Endometrial microvascular endothelial cells (primary cell): ENCODE measurements at regions not wholly inside any gene's neighbourhood (a gene's known extent, or its start where the extent isn't known, plus 50 kb on each side); places are given as distances from the start of the nearest gene placed in this dataset.

ENCODE experiments used
- in situ Hi-C: cut with HindIII; loops from 2 replicates; pipeline ENCODE4 v1.10.0; 2017; ENCODE audit warnings: low sequenced_read_pairs, low pct_unique_long_range_greater_than_20kb; ENCODE audit errors: inconsistent ontology term

DNA sequence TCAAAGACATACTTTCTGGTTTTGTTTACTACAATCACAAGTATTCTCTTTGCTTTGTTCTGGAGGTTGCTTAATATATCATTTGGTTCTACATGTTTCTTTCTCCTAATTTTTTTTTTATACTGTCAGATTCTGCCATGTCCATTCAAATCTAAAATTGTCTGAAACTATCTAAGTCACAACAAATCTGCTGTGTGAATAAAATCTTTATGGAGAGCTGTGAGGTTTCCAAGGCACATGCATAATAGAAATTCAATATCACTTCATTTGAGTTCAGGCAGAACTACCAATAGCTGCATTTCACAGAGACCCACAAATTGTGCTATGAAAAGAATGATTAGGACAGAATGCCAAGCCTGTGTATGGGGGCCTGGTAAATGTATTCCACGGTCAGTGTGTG, 346.9 kb upstream of the ARRDC3 start:
- in situ Hi-C loops: no loop called here

DNA sequence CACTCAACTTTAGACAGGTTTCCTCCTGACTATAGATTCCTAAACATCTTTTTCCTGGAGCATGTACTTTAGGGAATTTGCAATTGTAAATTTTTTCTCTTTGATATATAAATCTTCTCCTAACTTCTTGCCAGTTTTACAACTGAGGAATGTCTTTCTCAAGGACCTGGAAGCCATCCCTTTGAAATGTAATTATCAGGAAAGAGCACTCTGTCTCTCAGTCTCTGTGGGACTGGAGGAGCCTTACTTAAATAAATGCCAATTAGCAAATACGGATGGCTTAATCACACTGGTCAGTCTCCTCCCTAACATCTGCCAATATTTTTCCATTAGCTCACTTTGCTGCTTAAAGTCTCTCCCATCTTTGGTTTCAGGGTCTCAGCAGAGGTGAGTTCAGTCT, 344.3 kb upstream of the ARRDC3 start:
- in situ Hi-C loops: no loop called here

DNA sequence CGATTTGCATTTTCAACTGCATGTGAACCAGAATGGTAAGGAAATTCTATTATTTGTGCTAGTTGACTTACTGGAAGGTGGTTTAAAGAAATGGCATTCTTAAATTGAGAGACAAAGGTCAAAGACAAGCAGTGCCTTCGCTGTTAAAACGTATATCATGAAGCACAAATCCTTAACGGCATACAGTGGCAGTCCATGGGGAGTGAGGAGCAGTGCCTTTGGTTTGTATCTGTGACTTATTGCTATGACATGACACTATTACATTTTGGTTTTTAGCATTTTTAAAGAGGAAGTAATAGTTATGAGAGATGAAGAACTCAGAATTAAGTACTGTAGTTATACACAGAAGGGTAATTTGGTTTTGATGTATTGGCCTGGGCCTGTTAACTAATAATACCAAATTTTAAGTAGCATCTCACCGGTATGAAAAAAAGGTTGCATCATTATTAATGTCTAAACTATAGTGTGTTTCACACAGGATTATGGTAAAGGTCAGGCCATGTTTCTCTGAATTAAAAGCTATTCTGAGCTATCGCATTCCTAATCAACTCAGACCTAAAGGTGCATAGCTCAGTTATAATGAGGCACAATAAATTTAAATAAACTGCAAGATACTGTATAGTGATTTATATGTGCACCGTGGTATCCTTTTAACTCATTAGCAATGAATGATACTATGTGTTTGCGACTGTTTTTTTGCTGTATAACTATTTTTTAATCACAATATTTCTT, 339.8 kb upstream of the ARRDC3 start:
- in situ Hi-C loops: no loop called here

DNA sequence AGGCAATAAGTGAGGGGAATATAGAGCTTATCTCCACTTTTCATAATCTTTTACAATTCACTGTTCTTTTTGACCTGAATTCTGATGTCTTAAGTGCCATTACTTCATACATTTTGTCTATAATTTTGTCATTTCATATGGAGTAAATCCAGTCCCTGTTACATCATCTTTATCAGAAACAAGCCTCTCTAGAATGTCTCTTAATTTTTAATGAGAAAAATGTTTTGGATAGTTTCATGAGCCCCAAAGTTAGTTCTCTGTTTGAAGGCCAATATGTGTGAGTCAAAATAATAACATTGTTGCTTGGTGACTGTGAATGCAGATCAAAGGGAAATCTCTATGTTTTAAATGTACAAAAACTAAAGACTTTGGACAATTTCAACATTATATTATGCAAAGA, 329.6 kb upstream of the ARRDC3 start:
- in situ Hi-C loops: no loop called here

DNA sequence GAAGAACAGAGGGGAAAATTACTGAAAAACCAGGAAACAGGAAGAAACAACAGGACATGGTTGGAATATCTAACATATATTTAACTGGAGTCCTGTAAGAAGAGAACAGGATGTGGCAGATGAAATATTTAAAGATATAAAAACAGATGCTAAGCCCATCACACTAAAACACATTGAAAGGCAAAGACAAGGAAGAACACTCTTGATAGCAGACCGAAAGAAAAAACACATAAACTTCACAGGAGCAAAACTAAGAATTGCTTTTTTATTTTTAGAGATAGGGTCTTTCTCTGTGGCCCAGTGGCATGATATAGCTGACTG, 324.4 kb upstream of the ARRDC3 start:
- in situ Hi-C loops: no loop called here

DNA sequence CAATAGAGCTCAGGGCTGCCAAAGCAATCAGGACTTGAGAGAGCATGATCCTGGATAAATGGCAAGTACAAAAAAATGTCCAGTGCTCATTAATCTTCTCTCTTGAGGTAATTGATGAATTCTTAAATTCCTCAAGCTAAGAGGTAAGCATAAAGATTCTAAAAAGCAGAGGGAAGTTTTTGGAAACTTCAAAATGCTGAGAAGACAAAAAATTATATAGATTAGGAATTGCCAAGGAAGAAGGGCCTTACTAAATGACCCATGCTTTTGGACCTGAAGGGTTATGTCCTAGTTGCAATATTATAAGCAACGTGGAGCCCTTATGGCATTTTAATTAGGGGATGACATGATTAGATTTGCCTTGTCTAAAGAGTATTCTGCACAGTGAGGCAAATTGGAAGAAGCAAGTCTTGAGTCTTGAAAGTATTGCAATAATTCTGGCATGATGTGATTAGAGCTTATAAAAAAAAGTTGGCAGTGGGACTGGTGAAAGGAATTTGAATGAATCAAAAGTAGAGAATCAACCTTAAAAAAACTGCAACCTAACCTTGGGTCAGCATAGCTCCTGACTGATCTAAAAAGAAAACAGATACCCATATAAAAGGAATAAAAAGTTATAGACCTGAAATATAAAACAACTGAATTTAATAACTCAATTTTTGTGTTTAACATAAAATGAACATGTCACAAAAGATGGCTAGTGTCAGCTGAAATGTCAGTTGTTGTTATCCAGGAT, 323.8 kb upstream of the ARRDC3 start:
- in situ Hi-C loops: no loop called here

DNA sequence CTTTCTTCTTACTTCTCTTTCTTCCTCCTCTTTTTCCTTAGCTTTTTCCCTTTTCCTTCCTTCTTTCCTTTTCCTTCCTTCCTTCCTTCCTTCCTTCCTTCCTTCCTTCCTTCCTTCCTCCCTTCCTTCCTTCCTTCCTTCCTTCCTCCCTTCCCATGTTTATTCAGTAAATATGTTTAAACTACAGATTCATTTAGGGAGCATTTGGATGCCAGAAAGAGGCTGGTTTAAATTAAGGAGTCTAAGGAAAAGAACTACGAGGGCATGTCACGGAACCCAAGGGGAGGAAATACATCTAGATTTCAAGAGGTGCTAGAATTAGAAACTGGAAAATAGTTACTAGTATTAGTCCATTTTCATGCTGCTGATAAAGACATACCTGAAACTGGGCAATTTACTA, 320.0 kb upstream of the ARRDC3 start:
- in situ Hi-C loops: no loop called here

DNA sequence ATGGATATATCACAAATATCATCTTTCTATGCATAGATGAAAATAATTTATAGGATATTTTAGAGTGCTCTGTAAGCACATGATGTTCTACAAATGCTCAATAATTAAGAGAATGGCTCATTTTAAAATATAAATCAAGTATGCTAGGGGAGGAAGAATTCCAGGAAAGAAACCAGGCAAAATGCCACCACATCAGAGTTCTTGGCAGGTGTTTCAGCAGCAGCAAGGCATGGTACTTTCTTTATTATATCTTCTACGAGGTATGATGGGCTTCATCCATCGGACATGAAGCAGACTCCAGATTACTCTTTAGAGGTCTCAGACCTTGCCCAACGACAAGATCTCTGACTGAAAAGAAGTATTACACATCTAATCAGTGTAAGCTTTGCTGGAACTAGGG, 316.3 kb upstream of the ARRDC3 start:
- in situ Hi-C loops: no loop called here

DNA sequence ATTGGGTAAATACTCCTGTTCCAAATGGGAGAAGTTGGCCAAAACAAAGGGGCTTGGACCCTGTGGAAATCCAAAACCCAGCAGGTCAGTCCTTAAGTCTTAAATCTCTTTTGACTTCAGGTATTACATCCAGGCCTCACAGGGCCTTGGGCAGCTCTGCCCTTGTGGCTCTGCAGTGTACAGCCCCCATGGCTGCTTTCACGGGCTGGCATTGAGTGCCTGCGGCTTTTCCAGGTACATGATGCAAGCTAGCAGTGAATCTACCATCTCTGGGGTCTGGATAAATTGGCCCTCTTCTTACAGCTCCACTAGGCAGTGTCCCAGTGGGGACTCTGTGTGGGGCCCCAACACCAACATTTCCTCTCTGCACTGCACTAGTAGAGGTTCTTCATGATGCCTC, 308.5 kb upstream of the ARRDC3 start:
- in situ Hi-C loops: no loop called here

DNA sequence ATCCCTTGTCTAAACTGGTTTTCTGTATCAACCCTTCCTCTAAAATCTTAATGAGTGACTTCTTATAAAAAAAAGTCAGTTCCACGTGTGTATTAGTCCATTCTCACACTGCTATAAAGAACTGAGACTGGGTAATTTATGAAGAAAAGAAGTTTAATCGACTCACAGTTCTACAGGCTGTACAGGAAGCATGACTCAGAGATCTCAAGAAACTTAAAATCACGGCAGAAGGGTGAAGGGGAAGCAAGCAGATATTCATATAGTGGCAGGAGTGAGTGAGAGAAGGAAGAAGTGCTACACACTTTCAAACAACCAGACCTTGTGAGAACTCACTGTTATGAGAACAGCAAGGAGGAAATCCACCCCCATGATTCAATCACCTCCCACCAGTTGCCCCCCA, 307.8 kb upstream of the ARRDC3 start:
- in situ Hi-C loops: no loop called here

DNA sequence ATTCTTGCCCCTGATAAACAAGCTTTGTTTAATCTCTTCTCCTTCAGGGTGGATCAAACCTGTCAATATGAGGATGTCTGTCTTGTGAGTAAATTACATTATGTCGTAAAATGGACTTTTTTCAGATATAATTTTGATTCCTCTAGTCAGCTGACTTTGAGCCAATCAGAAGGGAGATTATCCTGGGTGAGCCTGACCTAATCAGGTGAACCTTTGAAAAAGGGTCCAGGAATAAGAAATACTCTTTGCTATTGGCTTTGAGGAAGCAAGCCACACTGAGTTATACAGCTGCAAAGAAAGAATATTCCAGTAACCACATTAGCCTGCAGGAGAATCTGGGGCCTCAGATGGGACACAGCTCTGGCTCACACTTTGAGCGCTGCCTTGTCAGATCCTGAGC, 304.3 kb upstream of the ARRDC3 start:
- in situ Hi-C loops: no loop called here

DNA sequence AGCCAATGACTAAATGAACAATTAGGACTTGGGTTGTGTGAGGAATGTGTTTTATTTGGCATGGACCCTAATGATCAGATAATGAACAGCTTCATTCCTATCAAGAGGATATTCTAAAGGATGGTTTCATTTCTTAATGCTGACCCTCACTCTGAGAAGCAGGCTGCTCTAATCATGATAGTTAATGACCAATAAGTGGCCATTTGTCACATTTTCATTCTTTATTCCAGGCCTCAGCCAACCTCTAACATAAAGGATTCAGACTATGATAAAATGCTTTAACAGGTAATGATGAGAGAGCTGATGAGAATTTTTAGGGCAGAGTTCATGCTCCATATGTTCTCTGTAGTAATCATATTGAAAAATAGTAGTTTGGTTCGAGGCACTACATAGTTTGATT, 301.5 kb upstream of the ARRDC3 start:
- in situ Hi-C loops: no loop called here

DNA sequence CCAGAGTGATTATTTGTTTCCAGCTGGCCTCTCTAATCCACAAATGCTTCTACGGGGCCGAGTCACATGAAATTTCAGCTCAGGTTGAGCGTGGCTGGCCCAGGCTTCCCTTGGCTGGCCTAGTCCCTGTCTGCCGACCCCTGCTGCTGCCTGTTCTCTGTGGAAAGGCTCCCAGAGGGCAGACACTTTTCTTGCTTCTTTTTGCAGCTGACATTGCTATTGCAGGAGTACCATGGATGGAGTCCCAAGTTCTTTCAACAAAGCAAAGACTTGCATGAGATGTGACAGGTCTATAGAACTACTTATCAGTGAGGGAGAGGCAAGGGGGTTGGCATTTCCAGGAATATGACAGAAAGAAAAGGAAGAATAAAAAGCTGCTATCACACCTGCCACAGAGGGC, 287.4 kb upstream of the ARRDC3 start:
- in situ Hi-C loops: no loop called here

DNA sequence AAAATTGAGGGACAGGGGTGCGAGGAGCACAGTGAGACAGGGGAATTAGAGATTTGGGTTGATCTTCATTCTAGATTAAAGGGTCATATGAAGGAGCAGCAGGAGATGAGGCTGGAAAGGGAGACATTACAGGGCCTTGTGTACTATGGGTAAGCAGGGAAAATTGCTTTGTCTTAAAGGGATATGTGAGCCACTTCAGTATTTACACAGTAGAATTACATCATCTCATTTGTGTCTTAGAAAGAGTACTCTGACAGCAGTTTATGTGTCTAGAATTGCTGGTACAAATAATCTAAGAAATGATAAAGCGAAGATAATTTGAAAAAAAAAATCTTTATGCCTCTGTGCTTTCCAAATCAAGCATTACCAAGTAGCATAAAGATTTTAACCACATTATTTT, 287.0 kb upstream of the ARRDC3 start:
- in situ Hi-C loops: no loop called here

DNA sequence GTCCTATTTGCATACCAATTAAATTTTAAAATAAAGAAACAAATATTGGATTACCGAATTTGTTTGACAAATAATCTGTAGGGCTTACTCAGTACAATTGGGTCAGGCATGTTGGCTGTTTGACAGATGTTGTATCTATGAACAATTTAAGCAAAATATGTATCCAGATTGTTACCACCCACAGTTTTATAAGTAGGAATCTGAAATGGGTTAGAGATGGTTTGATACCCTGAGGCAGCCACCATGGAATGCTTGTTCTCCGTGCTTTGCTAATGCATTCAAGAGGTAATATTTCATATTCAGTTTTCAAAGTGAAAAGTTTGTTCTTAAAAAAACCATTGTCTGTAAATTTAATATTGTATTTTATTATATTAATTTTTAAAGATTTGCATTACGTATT, 285.1 kb upstream of the ARRDC3 start:
- in situ Hi-C loops: no loop called here

DNA sequence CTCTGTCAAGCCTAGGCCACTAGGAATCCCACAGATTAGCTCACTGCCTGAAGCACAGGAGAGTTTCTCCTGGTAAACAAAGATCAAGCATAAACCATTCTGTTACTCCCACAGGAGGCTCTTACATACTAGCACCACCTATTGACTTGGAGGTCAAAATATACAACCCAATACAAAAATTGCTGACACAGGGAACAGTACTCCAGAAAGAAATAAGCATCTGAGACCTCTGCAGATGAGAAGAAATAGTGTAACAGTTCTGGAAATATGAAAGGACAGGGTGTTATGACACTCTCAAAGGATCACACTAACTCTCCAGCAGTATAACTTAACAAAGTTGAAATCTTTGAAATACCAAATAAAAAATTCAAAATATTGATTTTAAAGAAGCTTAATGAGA, 269.6 kb upstream of the ARRDC3 start:
- in situ Hi-C loops: no loop called here

DNA sequence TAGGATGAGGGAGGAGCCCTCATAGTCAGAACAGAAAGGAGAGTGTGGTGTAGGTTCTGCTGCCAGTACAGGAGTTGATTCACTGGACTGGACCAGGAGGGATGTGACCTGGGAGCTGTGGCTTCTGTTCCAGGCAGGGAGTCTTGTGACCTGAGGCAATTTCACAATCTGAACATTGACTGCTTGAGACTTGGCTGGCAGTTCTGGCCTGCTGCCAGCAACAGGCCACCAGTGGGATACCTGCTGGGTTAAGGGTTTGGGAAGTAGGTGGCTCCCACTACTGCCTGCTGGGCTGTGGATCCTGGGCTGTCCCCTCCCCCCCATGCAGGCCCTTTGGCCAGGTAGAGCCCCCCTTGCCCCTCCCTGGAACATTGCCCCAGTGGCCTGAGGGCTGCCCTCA, 268.6 kb upstream of the ARRDC3 start:
- in situ Hi-C loops: no loop called here

DNA sequence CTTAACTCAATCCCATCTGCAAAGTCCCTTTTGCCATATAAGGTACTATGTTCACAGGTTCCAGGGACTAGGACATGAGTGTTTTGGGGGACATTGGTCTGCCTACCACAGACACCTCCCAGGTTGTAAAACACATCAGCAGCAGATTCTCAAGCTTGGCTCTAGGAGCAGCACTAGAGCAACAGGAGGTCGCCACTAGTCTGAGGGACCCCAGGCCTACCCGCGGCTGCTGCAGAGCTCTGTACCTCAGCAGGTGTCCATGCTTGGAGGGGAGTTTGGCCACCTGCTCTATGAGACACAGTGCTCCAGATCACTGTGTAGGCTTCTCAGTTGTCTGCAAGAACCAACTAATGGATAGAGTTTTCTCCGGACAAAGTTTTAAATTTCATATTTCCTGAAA, 262.2 kb upstream of the ARRDC3 start:
- in situ Hi-C loops: no loop called here

DNA sequence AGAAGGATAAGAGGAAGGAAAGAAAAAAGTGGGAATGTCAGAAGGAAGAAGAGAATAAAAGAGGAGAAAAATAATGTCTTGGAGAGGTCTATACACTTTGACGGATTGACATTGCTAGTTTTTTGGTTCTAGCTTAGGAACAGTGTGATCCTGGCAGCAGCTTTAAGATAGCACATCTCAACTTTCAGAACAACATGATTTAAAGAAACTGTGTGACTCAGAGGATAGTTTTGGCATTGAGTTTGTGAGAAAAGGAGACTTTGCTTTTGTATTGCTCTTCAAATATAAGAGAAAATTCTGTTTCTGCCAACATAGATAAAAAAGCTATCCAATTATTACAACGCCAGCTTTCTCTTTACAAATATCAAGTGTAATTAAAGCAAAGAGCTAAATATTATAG, 260.7 kb upstream of the ARRDC3 start:
- in situ Hi-C loops: no loop called here

DNA sequence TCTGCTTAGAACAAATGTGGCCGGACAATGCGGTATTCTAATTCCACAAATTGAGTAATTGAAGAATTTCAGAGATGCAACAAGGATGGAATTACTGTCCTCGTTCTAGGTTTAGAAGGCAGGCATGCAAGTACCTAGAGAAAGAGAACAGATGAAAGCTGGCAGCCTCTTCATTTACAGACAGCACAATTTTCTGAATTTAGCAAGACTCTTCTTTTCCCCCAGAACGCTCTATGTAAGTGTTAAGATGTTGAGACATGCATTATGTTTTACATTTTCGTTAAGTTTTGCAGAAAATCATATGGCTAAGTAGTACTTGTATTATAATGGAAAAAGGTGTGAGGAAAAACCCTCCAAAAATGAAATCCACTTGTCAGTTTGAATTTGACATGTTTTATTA, 259.5 kb upstream of the ARRDC3 start:
- in situ Hi-C loops: no loop called here
